GM19452 (cell line): ENCODE measurements at regions not wholly inside any gene's neighbourhood (a gene's known extent, or its start where the extent isn't known, plus 50 kb on each side); places are given as distances from the start of the nearest gene placed in this dataset.
"Not testable (repeated sequence)": the region's sequence is repeated elsewhere in the genome, so short reads cannot be mapped to it uniquely, and the experiment has no call there.

Experiments used
- ATAC-seq: cut with Tn5 transposase; IDR thresholded peaks from one replicate; pipeline ENCODE4 v1.9.1; 2021; ENCODE audit not compliant: unreplicated experiment

DNA sequence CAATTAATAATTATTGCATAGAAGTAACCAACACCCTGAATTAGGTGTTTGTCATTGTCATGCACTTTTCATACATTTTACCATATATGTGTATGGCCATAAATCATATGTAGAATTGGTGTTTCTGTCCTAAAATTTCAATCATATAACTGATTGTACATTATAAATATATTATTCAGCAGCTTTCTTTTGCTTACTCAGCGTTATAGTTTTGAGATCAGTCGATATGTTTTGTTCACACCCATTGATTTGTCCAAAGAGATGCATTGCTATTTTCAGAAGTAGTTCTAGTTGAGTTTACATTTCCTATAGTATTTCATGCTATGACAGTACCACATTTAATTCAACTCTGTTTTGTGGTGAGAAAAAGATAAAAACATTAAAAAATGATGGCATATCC lies 50.5 kb upstream of the PARP4 start:
- no peak for ATAC-seq

DNA sequence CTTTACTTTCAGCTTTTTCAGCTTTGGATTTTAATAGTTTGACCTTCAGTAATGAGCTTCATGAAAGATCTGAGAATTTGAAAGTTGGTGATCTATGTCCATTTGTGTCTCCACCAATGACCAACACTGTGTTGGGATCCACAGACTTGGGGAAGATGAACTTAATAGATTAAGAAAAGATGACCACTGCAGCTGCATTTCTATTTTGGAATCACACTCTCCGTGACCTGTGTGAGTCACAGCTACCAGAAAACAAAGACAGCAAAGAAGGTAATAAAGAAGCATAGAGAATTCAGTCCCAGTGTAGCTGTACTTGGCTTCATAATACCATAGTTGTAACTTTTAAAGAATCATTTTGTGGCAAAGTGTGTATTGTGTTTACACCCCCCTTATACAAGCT lies 51.4 kb upstream of the PARP4 start:
- not testable (repeated sequence) for ATAC-seq

- peak; percentile 50 for ATAC-seq
Observed at GRCh38 chr13:24564881-24565280, 52.3 kb upstream of the PARP4 start.

DNA sequence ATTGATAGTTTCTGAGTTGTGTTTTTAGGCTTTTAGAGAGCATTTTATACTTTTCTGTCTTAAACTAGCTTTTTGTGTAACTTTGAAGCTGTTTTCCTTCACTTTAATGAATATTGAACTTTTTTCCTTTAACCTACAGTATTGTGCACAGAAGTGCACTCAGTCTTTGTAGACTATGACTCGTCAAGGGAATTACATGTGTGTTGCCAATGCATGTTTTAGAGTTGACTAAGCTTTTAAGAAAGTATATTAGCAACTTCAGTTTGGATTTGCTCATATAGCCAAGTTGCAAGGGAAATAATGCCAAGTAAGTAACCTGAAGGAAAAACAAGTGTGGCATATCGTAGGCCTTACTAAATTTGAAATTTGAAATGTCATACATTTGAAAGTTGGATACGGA lies 55.0 kb upstream of the PARP4 start:
- not testable (repeated sequence) for ATAC-seq

- ATAC-seq, result no peak
Observed at GRCh38 chr13:24574847-24575246, 62.3 kb upstream of the PARP4 start.

DNA sequence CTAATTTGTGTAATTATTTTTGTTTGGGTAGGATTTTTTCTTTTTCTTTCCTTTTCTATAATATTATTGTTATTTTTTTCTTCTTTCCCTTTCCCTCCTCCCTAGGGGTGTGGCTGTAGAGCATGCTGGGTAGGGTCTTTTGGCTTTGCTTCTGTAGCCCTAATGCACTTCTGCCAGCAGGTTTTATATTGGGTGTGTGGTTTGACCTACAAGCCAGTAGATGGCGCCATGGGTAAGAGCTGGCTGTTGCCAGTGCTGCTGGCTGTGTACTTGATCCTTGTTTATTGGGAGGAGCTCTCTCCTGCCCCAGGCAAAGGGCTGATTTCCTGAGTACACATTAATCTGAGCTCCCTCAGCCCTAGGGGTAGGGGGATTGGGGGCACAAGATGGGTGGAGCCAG lies 67.7 kb upstream of the PARP4 start:
- ATAC-seq, result not testable (repeated sequence)

- ATAC-seq, result not testable (repeated sequence)
Observed at GRCh38 chr13:24581578-24581977, 69.0 kb upstream of the PARP4 start.

DNA sequence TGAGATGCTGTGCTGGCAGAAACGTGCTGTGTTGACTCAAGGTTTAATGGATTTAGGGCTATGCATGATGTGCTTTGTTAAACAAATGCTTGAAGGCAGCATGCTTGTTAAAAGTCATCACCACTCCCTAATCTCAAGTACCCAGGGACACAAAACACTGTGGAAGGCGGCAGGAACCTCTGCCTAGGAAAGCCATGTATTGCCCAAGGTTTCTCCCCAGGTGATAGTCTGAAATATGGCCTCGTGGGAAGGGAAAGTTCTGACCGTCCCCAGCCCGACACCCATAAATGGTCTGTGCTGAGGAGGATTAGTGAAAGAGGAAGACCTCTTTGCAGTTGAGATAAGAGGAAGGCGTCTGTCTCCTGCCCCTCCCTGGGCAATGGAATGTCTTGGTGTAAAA lies 79.1 kb upstream of the PARP4 start:
- not testable (repeated sequence) for ATAC-seq

DNA sequence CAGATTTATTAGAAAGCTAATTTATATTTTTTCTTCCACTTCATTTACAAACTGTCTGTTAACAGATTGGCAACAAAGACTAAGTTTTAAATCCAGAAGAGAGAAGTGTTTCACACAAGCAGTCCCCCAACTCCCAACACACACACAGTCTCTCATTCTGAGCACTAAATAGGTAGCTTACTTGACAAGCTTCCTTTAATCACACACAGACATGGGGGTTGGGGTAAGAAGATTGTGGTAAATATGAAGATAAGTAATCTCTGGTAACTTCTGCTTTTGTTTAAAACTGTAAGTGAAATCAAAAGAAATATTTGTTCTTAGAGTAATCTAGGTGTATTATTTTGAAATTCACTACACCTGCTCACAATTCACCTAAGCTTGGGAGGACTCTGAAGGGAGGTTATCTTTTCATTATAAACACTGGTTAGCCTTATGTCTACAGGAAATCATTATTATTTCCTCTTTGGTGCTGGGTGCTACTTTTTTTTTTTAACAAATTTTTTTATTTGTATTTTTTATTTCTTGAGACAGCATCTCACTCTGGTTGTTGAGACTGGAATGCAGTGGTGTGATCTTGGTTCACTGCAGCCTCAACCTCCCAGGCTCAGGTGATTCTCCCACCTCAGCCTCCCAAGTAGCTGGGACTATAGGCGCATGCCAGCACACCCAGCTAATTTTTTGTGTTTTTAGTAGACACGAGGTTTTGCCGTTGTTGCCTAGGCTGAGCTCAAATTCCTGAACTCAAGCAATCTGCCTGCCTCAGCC lies 82.1 kb upstream of the ATP12A start:
- not testable (repeated sequence) for ATAC-seq

- ATAC-seq, result not testable (repeated sequence)
Observed at GRCh38 chr13:24599019-24599791, 81.0 kb upstream of the ATP12A start.

DNA sequence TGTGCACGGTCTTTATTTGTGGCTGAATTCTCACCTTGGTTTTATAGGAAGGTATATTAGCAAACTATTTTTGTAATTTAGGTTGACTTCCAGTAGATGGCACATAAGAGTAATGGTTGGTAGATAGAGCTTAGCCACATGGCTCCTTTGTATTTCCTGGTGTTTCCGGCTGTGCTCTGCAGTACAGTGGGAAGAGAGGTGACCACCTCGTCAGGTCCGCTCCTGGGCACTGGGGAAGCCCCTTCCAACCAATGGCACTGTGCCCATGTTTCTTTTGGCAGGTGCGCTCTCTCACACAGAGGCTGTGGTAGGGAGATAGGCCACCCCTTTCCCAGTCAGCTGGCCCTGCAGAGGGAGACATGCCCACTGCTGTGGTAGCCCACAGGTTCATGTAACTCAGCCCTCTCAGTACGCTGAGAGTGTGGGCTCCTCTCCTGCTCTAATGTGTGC lies 74.3 kb upstream of the ATP12A start:
- no peak for ATAC-seq

DNA sequence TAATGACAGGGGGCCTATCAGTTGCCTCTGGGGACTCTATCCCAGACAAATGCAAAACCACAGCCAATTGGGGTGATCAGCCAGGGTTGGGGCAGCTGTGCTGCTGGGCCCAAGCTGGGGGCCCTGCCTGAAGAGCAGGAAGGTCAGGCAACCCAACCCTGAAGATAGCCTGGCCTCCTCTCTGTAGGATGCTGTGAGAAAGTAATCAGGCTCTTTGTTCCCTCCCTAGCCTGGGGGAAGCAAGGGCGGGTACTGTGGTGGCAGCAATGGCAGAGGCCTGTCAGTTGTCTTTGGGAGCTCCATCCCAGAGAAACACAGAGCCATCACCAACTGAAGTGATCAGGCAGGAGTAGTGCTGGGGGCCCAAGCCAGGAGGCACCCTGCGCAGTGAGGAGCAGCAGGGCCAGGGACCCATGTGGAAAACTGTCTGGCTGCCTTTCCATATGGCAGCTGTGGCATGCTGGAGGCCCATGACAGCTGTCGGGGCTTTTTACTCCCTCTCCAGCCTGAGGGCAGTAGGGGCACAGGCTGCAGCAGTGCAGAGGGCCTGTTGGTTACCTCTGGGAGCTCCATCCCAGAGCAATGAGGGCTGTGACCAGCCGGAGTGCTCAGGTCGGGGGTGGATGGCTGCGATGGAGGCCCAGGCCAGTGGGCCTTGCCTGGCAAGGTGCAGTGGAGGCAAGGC lies 73.6 kb upstream of the ATP12A start:
- ATAC-seq, result no peak

DNA sequence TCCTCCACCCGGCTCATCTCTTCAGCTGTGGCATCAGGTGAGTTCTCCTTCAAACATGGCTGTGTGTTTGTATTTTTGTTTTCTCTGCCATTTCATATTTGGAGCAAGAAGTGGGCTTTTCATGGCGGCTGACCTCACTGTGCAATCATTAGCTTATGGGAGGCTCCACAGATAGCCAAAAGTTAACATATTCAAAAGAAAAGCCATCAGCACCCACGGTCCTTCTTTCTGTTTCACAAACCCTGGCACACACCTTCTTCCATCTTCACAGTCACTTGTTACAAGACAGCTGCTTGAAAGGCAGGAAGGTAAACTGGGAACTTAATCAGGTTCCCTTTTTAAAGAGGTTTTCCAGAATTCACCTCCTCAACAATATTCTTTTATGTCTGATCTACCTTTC lies 69.3 kb upstream of the ATP12A start:
- no peak for ATAC-seq

DNA sequence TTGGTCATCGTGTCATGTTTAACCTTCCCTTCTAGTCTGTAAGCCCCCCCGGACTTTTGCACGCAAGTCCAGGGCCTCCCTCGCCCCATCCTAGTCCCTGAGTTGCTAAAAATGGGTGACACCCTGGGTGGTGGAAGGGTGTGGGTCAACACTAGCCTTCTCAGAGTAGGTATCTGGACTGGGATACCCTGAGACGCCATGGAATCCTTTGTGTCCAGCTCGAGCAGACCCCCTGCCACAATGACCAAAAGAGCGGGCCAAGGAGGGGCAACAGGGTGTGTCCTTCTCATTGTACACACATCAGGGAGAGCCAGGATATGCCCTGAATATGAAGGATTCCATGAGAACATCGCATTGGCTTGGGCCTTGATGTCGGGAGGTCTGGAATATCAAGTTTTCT lies 67.5 kb upstream of the ATP12A start:
- ATAC-seq, result no peak

GRCh38 chr13:24613128-24613527 lies 67.1 kb upstream of the ATP12A start:
- ATAC-seq, result no peak

DNA sequence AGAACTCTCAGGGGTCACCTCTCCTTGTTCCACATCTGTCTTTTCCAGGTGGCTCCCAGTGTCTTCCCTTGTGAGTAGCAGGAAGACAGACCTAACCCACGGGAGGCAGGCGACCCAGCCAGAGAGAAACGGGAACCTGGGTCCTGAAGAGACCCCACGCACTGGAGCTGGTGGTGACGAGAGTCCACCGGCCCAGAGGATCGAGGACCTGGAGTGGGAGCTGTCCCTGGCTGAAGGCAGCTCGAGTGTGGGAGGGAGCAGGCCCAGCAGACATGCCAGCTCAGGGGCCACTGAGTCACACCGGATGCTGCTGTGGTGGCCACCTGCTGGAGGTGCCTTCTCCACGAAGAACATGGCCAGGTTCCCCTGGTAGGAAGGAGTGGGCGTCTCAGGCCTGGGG lies 66.5 kb upstream of the ATP12A start:
- no peak for ATAC-seq

GRCh38 chr13:24614306-24615080 lies 65.7 kb upstream of the ATP12A start:
- no peak for ATAC-seq

DNA sequence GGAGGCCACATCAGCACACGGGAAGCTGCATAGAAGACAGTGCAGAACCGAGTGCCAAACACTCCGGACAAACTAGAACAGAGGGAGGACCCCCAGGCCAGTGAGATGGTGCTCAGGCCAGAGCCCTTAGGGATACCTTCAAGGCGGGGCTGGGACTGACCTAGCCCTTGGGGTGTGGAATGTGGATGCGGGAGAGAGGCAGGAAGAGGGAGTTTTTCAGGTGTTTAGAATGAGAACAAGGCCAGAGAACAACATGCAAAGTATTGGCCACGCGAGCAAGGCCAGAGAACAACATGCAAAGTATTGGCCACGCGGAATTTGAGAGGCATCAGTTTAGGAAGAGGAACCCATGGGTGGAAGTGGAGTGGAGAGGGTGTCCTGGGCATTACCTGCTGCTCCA lies 65.1 kb upstream of the ATP12A start:
- ATAC-seq, result no peak

DNA sequence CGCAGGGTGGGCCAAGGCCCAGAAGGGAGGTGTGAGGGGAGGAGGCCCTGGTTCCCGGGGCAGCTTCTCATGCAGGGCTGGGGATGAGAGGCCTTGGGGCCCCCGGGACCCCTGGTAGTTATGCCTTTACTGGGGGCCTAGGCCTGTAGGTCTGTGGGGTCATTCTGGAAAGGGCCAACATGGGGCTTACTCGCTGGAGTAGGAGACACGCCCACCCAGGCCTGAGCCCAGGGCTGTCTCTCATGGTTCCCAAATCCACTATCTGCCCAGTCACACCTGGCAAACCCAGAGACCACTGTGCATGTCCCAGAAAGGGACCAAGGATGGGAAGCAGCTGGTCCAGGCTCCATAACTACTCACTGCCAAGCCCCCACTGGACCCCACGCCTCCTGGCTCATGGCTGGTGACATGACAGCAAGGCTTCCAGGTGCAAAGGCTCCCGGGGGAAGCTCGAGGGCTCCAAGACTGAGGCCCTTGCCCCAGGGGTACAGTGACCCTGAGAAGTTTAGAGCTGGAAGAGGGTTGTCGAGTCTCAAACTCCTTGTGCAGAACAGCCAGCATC lies 64.2 kb upstream of the ATP12A start:
- no peak for ATAC-seq

- ATAC-seq, result no peak
Observed at GRCh38 chr13:24616514-24616913, 63.7 kb upstream of the ATP12A start.
